HG02973 (cell line): ENCODE measurements at regions not wholly inside any gene's neighbourhood (a gene's known extent, or its start where the extent isn't known, plus 50 kb on each side); places are given as distances from the start of the nearest gene placed in this dataset.
"Not testable (repeated sequence)": the region's sequence is repeated elsewhere in the genome, so short reads cannot be mapped to it uniquely, and the experiment has no call there.

Experiments used
- ATAC-seq: cut with Tn5 transposase; IDR thresholded peaks from one replicate; pipeline ENCODE4 v1.9.1; 2021; ENCODE audit warnings: moderate library complexity; ENCODE audit not compliant: unreplicated experiment

GRCh38 chr3:59508273-59508672, 458.4 kb upstream of the CFAP20DC start:
- no peak for ATAC-seq

- no peak for ATAC-seq
These were observed 456.4 kb upstream of the CFAP20DC start for GRCh38 chr3:59506191-59506590.

- ATAC-seq, result no peak
These were observed 453.6 kb upstream of the CFAP20DC start for GRCh38 chr3:59503441-59503840.

- no peak for ATAC-seq
These were observed 453.0 kb upstream of the CFAP20DC start for GRCh38 chr3:59502806-59503205.

GRCh38 chr3:59499954-59500353, 450.1 kb upstream of the CFAP20DC start:
- no peak for ATAC-seq

- ATAC-seq, result no peak
These were observed 449.2 kb upstream of the CFAP20DC start for GRCh38 chr3:59499000-59499399.

GRCh38 chr3:59496250-59496649, 446.4 kb upstream of the CFAP20DC start:
- ATAC-seq, result no peak

GRCh38 chr3:59494969-59495368, 445.1 kb upstream of the CFAP20DC start:
- not testable (repeated sequence) for ATAC-seq

GRCh38 chr3:59486520-59486919, 436.7 kb upstream of the CFAP20DC start:
- ATAC-seq, result no peak

GRCh38 chr3:59483191-59483590, 433.4 kb upstream of the CFAP20DC start:
- no peak for ATAC-seq

- ATAC-seq, result no peak
These were observed 432.9 kb upstream of the CFAP20DC start for GRCh38 chr3:59482684-59483083.

GRCh38 chr3:59481776-59482400, 432.1 kb upstream of the CFAP20DC start:
- no peak for ATAC-seq

- peak; percentile 75 for ATAC-seq
These were observed 430.7 kb upstream of the CFAP20DC start for GRCh38 chr3:59480486-59480995.

- no peak for ATAC-seq
These were observed 423.8 kb upstream of the CFAP20DC start for GRCh38 chr3:59473636-59474035.

GRCh38 chr3:59472541-59472940, 422.7 kb upstream of the CFAP20DC start:
- ATAC-seq, result no peak

GRCh38 chr3:59469948-59470723, 420.3 kb upstream of the CFAP20DC start:
- ATAC-seq, result no peak

- ATAC-seq, result no peak
These were observed 417.7 kb upstream of the CFAP20DC start for GRCh38 chr3:59467476-59467875.

GRCh38 chr3:59464187-59464586, 414.4 kb upstream of the CFAP20DC start:
- ATAC-seq, result no peak

GRCh38 chr3:59463253-59463652, 413.4 kb upstream of the CFAP20DC start:
- ATAC-seq, result no peak

GRCh38 chr3:59460068-59460467, 410.2 kb upstream of the CFAP20DC start:
- ATAC-seq, result no peak

GRCh38 chr3:59456852-59457485, 407.1 kb upstream of the CFAP20DC start:
- peak; percentile 95 for ATAC-seq
